ENCODE measurements at regions not wholly inside any gene's neighbourhood (a gene's known extent, or its start where the extent isn't known, plus 50 kb on each side); places are given as distances from the start of the nearest gene placed in this dataset.

DNA sequence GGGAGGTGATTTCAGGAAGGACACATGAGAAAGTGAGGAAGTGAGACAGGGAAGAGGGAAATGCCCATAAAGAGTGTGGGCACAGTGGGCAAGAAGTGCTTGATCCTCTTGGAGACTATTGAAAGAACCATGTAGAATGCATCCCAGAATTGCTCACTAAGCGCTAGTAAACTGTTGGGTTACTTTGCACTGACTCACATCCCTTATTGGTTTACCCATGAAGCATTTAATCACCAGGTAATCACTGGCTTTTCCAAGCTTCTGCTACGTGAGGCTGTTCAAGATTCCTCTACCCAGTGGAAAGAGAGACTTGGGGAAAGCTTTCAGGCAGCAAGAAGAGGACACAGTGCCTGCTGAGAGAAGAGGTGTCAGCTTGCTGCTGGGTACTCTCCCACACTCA, 410.0 kb upstream of the JAG1 start:
- intact Hi-C loops (cut with DNase I) = no loop called here
- no peak overlapping the region for H3K27ac ChIP-seq (replicated peaks in 1 of 4)
- no peak for DNase-seq (ENCODE audit: extremely low spot score)
- H3K9me3 ChIP-seq = no peaks in the 10 kb centered on the region
- H3K4me1 ChIP-seq = no peaks in the 10 kb centered on the region
- H3K36me3 ChIP-seq = no peaks in the 10 kb centered on the region
- no peak overlapping the region for H3K4me3 ChIP-seq
- whole genome bisulfite sequencing = 93% methylated on average over 2 of the region's 2 CpGs
- no peaks in the 10 kb centered on the region for H3K27me3 ChIP-seq
- no peak for TF ChIP-seq EP300 (IDR thresholded peaks at IDR 0.05)
- no peak for TF ChIP-seq POLR2A (IDR thresholded peaks at IDR 0.05; ENCODE audit: low read depth)
- TF ChIP-seq POLR2AphosphoS5 (IDR thresholded peaks at IDR 0.05) = no peak
- TF ChIP-seq, protein P1, sequence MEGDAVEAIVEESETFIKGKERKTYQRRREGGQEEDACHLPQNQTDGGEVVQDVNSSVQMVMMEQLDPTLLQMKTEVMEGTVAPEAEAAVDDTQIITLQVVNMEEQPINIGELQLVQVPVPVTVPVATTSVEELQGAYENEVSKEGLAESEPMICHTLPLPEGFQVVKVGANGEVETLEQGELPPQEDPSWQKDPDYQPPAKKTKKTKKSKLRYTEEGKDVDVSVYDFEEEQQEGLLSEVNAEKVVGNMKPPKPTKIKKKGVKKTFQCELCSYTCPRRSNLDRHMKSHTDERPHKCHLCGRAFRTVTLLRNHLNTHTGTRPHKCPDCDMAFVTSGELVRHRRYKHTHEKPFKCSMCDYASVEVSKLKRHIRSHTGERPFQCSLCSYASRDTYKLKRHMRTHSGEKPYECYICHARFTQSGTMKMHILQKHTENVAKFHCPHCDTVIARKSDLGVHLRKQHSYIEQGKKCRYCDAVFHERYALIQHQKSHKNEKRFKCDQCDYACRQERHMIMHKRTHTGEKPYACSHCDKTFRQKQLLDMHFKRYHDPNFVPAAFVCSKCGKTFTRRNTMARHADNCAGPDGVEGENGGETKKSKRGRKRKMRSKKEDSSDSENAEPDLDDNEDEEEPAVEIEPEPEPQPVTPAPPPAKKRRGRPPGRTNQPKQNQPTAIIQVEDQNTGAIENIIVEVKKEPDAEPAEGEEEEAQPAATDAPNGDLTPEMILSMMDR (IDR thresholded peaks at IDR 0.05) = no peak

GRCh38 chr20:11084508-11084907, 410.7 kb upstream of the JAG1 start:
- H3K36me3 ChIP-seq = no peaks in the 10 kb centered on the region
- DNase-seq (ENCODE audit: extremely low spot score) = no peak
- TF ChIP-seq POLR2A (IDR thresholded peaks at IDR 0.05; ENCODE audit: low read depth) (no peak), EP300 (IDR thresholded peaks at IDR 0.05) (no peak), POLR2AphosphoS5 (IDR thresholded peaks at IDR 0.05) (no peak)
- TF ChIP-seq, protein P1 (IDR thresholded peaks at IDR 0.05) = no peak

GRCh38 chr20:11086970-11087369, 413.2 kb upstream of the JAG1 start:
- no peak overlapping the region for H3K4me3 ChIP-seq
- no peak overlapping the region for H3K27ac ChIP-seq (replicated peaks in 1 of 4)
- WGBS = 87% methylated on average over 5 of the region's 5 CpGs
- no peak for DNase-seq (ENCODE audit: extremely low spot score)
- no peak for TF ChIP-seq POLR2AphosphoS5 (IDR thresholded peaks at IDR 0.05)
- TF ChIP-seq, protein P1 (IDR thresholded peaks at IDR 0.05) = no peak
- TF ChIP-seq EP300 (IDR thresholded peaks at IDR 0.05) = no peak
- no peak for TF ChIP-seq POLR2A (IDR thresholded peaks at IDR 0.05; ENCODE audit: low read depth)
- H3K9me3 ChIP-seq = no peaks in the 10 kb centered on the region
- no peaks in the 10 kb centered on the region for H3K36me3 ChIP-seq
- H3K4me1 ChIP-seq = peaks cover 0 to 7% (median 2%) of the 10 kb centered on the region in 4 donors
- intact Hi-C loops (cut with DNase I) = no loop called here
- H3K27me3 ChIP-seq = no peaks in the 10 kb centered on the region

More at GRCh38 chr20:11084508-11084907, 410.7 kb upstream of the JAG1 start:
- Histone ChIP-seq H3K27ac (replicated peaks in 1 of 4) (no peak overlapping the region), H3K9me3 (no peaks in the 10 kb centered on the region), H3K4me1 (no peaks in the 10 kb centered on the region), H3K4me3 (no peak overlapping the region), H3K27me3 (no peaks in the 10 kb centered on the region)
- intact Hi-C loops (cut with DNase I) = no loop called here

GRCh38 chr20:11090751-11091150, 417.0 kb upstream of the JAG1 start:
- TF ChIP-seq, protein P1 (IDR thresholded peaks at IDR 0.05) = no peak
- TF ChIP-seq POLR2A (IDR thresholded peaks at IDR 0.05; ENCODE audit: low read depth) (no peak), POLR2AphosphoS5 (IDR thresholded peaks at IDR 0.05) (no peak), EP300 (IDR thresholded peaks at IDR 0.05) (no peak)
- intact Hi-C loops (cut with DNase I) = no loop called here
- Histone ChIP-seq H3K27ac (replicated peaks in 1 of 4) (no peak overlapping the region), H3K4me3 (no peak overlapping the region), H3K9me3 (no peaks in the 10 kb centered on the region), H3K27me3 (no peaks in the 10 kb centered on the region), H3K36me3 (no peaks in the 10 kb centered on the region), H3K4me1 (peaks cover 0 to 7% (median 2%) of the 10 kb centered on the region in 4 donors)
- WGBS = 63% methylated on average over 1 of the region's 1 CpG
- no peak for DNase-seq (ENCODE audit: extremely low spot score)

DNA sequence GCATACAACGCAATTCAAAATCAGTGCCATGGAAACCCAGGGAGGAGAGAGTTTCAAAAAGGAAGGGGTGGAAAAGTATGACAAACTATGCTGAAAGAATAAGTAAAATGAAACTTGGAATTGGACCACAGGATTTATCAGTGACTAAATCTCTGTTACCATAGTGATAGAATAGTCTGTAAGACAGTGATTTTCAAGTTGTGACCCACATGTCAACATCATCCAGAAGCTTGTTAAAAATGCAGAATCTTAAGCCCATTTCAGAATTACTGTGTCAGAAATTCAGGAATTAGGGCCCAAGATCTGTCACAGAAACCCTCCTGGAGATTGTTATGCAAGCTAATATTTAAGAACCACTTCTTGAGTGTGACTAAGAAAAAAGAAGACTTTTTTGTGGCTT, 417.7 kb upstream of the JAG1 start:
- no peak for DNase-seq (ENCODE audit: extremely low spot score)
- H3K36me3 ChIP-seq = no peaks in the 10 kb centered on the region
- TF ChIP-seq EP300 (IDR thresholded peaks at IDR 0.05) (no peak), POLR2A (IDR thresholded peaks at IDR 0.05; ENCODE audit: low read depth) (no peak), POLR2AphosphoS5 (IDR thresholded peaks at IDR 0.05) (no peak)
- TF ChIP-seq, protein P1 (IDR thresholded peaks at IDR 0.05) = no peak
- 75% methylated on average over 1 of the region's 1 CpG for WGBS
- no peaks in the 10 kb centered on the region for H3K27me3 ChIP-seq
- H3K9me3 ChIP-seq = no peaks in the 10 kb centered on the region
- intact Hi-C loops (cut with DNase I) = no loop called here
- H3K4me3 ChIP-seq = no peak overlapping the region
- no peak overlapping the region for H3K27ac ChIP-seq (replicated peaks in 1 of 4)
- H3K4me1 ChIP-seq = peaks cover 0 to 7% (median 2%) of the 10 kb centered on the region in 4 donors
